ENCODE measurements at regions not wholly inside any gene's neighbourhood (a gene's known extent, or its start where the extent isn't known, plus 50 kb on each side); places are given as distances from the start of the nearest gene placed in this dataset.

DNA sequence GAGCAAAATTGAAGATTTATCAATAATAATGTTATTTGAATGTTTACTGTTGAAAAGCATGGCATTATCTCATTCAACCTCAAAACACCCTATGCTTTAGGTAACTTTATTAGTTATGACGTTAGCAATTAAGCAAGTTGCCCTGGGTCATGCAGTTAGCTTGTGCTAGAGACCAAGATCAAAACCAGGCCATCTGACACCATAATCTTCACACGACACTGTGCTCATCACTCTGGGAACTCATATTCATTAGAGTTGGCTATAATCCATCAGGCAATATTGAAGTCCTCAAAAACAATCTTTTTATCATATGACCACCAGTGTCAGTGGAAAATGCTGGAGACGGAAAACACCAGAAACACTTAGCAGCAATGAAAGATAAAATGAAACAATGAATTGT, 253.5 kb downstream of the PCDH20 start:
- no peak for DNase-seq (ENCODE audit: extremely low spot score)
- CTCF ChIA-PET, result no interaction called here
- TF ChIP-seq, protein P1, sequence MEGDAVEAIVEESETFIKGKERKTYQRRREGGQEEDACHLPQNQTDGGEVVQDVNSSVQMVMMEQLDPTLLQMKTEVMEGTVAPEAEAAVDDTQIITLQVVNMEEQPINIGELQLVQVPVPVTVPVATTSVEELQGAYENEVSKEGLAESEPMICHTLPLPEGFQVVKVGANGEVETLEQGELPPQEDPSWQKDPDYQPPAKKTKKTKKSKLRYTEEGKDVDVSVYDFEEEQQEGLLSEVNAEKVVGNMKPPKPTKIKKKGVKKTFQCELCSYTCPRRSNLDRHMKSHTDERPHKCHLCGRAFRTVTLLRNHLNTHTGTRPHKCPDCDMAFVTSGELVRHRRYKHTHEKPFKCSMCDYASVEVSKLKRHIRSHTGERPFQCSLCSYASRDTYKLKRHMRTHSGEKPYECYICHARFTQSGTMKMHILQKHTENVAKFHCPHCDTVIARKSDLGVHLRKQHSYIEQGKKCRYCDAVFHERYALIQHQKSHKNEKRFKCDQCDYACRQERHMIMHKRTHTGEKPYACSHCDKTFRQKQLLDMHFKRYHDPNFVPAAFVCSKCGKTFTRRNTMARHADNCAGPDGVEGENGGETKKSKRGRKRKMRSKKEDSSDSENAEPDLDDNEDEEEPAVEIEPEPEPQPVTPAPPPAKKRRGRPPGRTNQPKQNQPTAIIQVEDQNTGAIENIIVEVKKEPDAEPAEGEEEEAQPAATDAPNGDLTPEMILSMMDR (IDR thresholded peaks at IDR 0.05; ENCODE audit: control extremely low read depth, extremely low read depth, low read depth, missing control alignments), result no peak
- POLR2A ChIA-PET, result no interaction called here

GRCh38 chr13:61156753-61157152, 258.9 kb downstream of the PCDH20 start:
- no peak for DNase-seq (ENCODE audit: extremely low spot score)
- POLR2A ChIA-PET, result no interaction called here
- CTCF ChIA-PET, result no interaction called here
- TF ChIP-seq, protein P1 (IDR thresholded peaks at IDR 0.05; ENCODE audit: control extremely low read depth, extremely low read depth, low read depth, missing control alignments), result no peak

DNA sequence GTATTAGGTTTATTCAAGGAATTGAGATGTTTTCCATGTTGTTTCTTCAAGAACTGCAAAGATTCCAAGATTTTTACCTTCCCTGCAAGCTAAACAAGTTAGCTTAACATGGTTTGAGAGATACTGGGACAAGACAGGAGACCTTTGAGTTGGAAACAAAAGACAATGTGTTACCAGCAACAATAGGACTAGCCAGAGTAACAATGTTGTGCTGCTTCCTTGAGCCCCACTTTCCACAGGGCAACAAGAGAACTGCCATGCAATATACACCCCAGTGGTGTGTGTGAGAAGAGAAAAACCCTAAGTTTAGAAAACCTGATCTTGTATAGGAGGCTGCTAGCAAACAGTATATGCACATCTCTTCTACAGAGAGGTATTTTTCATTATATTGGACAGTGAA, 264.6 kb downstream of the PCDH20 start:
- TF ChIP-seq, protein P1 (IDR thresholded peaks at IDR 0.05; ENCODE audit: control extremely low read depth, extremely low read depth, low read depth, missing control alignments), result no peak
- CTCF ChIA-PET, result no interaction called here
- DNase-seq (ENCODE audit: extremely low spot score), result no peak
- POLR2A ChIA-PET, result no interaction called here

- DNase-seq (ENCODE audit: extremely low spot score), result no peak
- POLR2A ChIA-PET, result no interaction called here
- CTCF ChIA-PET, result no interaction called here
- TF ChIP-seq, protein P1 (IDR thresholded peaks at IDR 0.05; ENCODE audit: control extremely low read depth, extremely low read depth, low read depth, missing control alignments), result no peak
Measured at GRCh38 chr13:61149331-61149730, 266.3 kb downstream of the PCDH20 start.

DNA sequence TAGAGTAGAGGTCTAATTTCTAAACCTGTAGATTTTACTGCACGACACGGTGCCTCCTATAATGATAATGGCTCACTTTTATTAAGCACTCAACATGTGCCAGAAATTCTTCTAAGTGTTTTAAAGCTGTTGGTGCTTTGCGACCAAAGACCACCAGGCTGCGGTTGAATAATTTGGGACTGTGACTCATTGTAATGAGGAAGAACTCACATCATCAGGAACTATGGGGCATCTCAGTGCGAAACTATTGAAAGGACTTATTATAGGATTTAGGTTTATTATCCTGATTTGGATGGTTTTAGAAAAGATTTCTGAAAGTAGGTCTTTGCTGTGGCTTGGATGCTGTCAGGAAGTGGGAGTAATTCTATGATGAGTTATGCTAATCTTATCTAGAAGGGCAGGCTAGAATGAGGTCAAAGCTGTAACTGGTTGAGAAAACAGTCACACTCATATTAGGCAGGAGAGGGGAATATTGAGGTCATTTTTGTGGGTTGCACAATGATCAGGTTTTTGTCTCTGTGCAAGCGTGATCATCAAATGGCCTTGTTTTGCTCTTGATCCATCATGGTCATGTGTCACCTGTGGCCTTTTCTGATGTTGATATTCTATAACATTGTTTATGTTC, 266.8 kb downstream of the PCDH20 start:
- ChIA-PET CTCF (no interaction called here), POLR2A (no interaction called here)
- TF ChIP-seq, protein P1 (IDR thresholded peaks at IDR 0.05; ENCODE audit: control extremely low read depth, extremely low read depth, low read depth, missing control alignments), result no peak
- DNase-seq (ENCODE audit: extremely low spot score), result no peak

DNA sequence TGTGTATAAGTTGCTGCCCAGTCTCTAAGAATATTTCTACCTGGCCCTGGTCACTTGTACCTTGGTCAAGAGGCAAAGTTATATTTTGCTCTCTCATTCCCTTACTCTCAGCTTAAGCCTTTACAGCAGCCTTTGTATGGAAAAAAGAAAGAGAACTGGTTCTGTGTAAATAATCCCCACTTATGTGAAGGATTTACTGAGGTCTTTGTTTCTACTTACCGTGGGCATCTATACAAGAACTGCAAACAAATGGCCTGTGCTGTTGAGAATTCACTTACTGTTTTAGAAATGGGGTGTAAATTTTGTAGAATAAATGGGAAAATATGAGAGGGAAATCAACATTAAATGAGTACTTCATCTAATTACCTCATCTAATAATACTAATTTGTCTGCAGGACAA, 267.4 kb downstream of the PCDH20 start:
- ChIA-PET POLR2A (no interaction called here), CTCF (no interaction called here)
- TF ChIP-seq, protein P1 (IDR thresholded peaks at IDR 0.05; ENCODE audit: control extremely low read depth, extremely low read depth, low read depth, missing control alignments), result no peak
- DNase-seq (ENCODE audit: extremely low spot score), result no peak

DNA sequence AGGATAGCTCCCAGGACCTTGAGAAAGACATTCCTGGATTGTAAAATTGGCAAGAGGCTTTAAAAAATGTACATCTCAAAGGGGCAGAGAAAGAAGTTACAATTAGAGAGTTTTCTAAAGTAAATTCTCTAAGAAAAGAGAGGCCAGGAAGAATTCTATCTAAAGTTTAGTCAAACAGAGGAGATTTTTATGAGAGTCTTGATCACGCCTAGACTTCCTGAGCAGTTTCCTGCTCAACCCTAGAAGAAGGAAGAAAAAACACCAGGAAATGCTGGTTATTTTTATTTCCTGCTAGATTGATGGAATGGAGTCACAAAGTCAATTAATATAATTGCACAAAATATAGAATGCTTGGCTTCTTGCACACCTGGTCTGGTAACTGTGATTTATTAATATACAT, 269.1 kb downstream of the PCDH20 start:
- DNase-seq (ENCODE audit: extremely low spot score), result no peak
- TF ChIP-seq, protein P1 (IDR thresholded peaks at IDR 0.05; ENCODE audit: control extremely low read depth, extremely low read depth, low read depth, missing control alignments), result no peak
- POLR2A ChIA-PET, result no interaction called here
- CTCF ChIA-PET, result interaction anchor here (0.9 to 1.0 kb wide), 2 partner anchors 8 to 11 kb away, joined by 3 to 4 read pairs; no protein-coding TSS in a partner anchor

Data from GM10248 (cell line).